Left ventricle myocardium inferior (tissue), 1 donor: ENCODE measurements at regions not wholly inside any gene's neighbourhood (a gene's known extent, or its start where the extent isn't known, plus 50 kb on each side); places are given as distances from the start of the nearest gene placed in this dataset.
"Not testable (repeated sequence)": the region's sequence is repeated elsewhere in the genome, so short reads cannot be mapped to it uniquely, and the experiment has no call there.

ENCODE experiments used
- DNase-seq: peaks from one replicate; pipeline ENCODE4 v3.0.0-alpha.2; 2020
- H3K27ac ChIP-seq: fragments of 200-600 bp; replicated peaks from 2 replicates; pipeline ENCODE4 v1.8.0; 2021
- H3K27me3 ChIP-seq: fragments of 200-600 bp; 2 replicates; pipeline ENCODE4 v1.8.0; 2021; ENCODE audit warnings: low read depth
- H3K36me3 ChIP-seq: fragments of 200-600 bp; 2 replicates; pipeline ENCODE4 v1.8.0; 2021
- H3K4me1 ChIP-seq: fragments of 200-600 bp; 2 replicates; pipeline ENCODE4 v1.8.0; 2021
- H3K4me3 ChIP-seq: fragments of 200-600 bp; 2 replicates; pipeline ENCODE4 v1.8.0; 2021; ENCODE audit warnings: mild to moderate bottlenecking, moderate library complexity
- H3K9me3 ChIP-seq: fragments of 200-600 bp; replicated peaks from 2 replicates; pipeline ENCODE4 v1.8.0; 2021
- CTCF ChIP-seq: fragments of 200-600 bp; IDR thresholded peaks from 2 replicates; pipeline ENCODE4 v1.8.0; 2021; ENCODE audit warnings: antibody characterized with exemption, mild to moderate bottlenecking, borderline replicate concordance
- intact Hi-C: fragments of 100-400 bp; cut with micrococcal nuclease; formaldehyde crosslinking; loops from one replicate; pipeline ENCODE4 v1.11.0; 2022
- donor health status: DM: no; HTN: yes; CAD: no; lungs with severe emphysema.

- H3K27me3 ChIP-seq: peaks cover 69% of the 10 kb centered on the region
- H3K4me3 ChIP-seq: no peak overlapping the region
- no peaks in the 10 kb centered on the region for H3K4me1 ChIP-seq
- intact Hi-C loops: no loop called here
- DNase-seq: no peak
- H3K27ac ChIP-seq: no peak overlapping the region
- no peak for TF ChIP-seq CTCF
- H3K9me3 ChIP-seq: peaks cover 3% of the 10 kb centered on the region
- H3K36me3 ChIP-seq: no peaks in the 10 kb centered on the region
These were observed 560.8 kb downstream of the MATN1 start for GRCh38 chr1:30162565-30162964.

GRCh38 chr1:30161953-30162352, 561.4 kb downstream of the MATN1 start:
- DNase-seq: no peak
- peaks cover 3% of the 10 kb centered on the region for H3K9me3 ChIP-seq
- H3K27ac ChIP-seq: no peak overlapping the region
- intact Hi-C loops: no loop called here
- no peak overlapping the region for H3K4me3 ChIP-seq
- TF ChIP-seq CTCF: no peak
- H3K27me3 ChIP-seq: peaks cover 75% of the 10 kb centered on the region
- H3K4me1 ChIP-seq: no peaks in the 10 kb centered on the region
- no peaks in the 10 kb centered on the region for H3K36me3 ChIP-seq

- peaks cover 75% of the 10 kb centered on the region for H3K27me3 ChIP-seq
- no peak for TF ChIP-seq CTCF
- intact Hi-C loops: no loop called here
These were observed 562.2 kb downstream of the MATN1 start for GRCh38 chr1:30160999-30161689.

DNA sequence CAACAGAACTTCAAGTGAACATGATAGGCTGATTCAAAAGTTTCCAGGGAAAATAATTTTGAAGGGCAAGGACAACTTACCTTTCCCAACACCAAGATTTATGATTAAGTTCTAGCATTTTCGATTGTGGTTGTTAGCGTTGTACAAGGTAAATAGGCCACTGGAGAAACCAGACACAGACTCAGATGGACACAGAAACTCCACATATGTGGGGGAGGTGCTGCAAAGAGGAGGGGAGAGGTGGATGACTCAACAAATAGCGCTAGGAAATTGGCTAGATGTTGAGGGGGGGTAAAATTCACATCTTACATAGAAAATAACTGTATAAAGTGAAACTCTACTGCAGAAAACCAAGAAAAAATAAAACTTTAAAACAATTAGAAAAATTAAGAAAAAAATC, 564.4 kb downstream of the MATN1 start:
- Histone ChIP-seq H3K4me3 (no peak overlapping the region), H3K9me3 (peaks cover 17% of the 10 kb centered on the region), H3K27me3 (peaks cover 70% of the 10 kb centered on the region), H3K27ac (no peak overlapping the region), H3K36me3 (no peaks in the 10 kb centered on the region), H3K4me1 (no peaks in the 10 kb centered on the region)
- no peak for TF ChIP-seq CTCF
- no peak for DNase-seq
- intact Hi-C loops: no loop called here

More at GRCh38 chr1:30160999-30161689, 562.2 kb downstream of the MATN1 start:
- H3K4me3 ChIP-seq: no peak overlapping the region
- H3K9me3 ChIP-seq: peaks cover 7% of the 10 kb centered on the region
- H3K4me1 ChIP-seq: no peaks in the 10 kb centered on the region
- H3K27ac ChIP-seq: no peak overlapping the region
- no peak for DNase-seq
- H3K36me3 ChIP-seq: no peaks in the 10 kb centered on the region

GRCh38 chr1:30155698-30156097, 567.7 kb downstream of the MATN1 start:
- Histone ChIP-seq H3K27me3 (peaks cover 41% of the 10 kb centered on the region), H3K9me3 (peaks cover 29% of the 10 kb centered on the region)
- H3K4me1 ChIP-seq, DNase-seq, intact Hi-C loops, H3K4me3 ChIP-seq, H3K36me3 ChIP-seq, H3K27ac ChIP-seq: not testable (repeated sequence)

GRCh38 chr1:30155253-30155652, 568.1 kb downstream of the MATN1 start:
- H3K4me3 ChIP-seq, intact Hi-C loops, H3K4me1 ChIP-seq, H3K36me3 ChIP-seq, DNase-seq, H3K27ac ChIP-seq: not testable (repeated sequence)
- Histone ChIP-seq H3K27me3 (peaks cover 36% of the 10 kb centered on the region), H3K9me3 (peaks cover 31% of the 10 kb centered on the region)
